B cell (primary cell): ENCODE measurements at regions not wholly inside any gene's neighbourhood (a gene's known extent, or its start where the extent isn't known, plus 50 kb on each side); places are given as distances from the start of the nearest gene placed in this dataset.

Experiments used
- ATAC-seq: fragments of 200-7000 bp; cut with Tn5 transposase; one replicate; pipeline ENCODE4 v1.10.0; 2021; ENCODE audit warnings: low read depth, mild to moderate bottlenecking, moderate number of reproducible peaks, moderate library complexity
- CTCF ChIA-PET: fragments of 350-600 bp; sonication (Branson Sonifier 250); formaldehyde crosslinking; loops from one replicate; lab custom pipeline; 2021; ENCODE audit warnings: antibody characterized with exemption, inconsistent platforms; lab: Charles Lee
- POLR2A ChIA-PET: fragments of 350-600 bp; sonication (Branson Sonifier 250); formaldehyde crosslinking; loops from one replicate; lab custom pipeline; 2021; ENCODE audit warnings: antibody characterized with exemption; lab: Charles Lee
- DNase-seq: peaks from one replicate; pipeline ENCODE4 v3.0.0; 2013
- H2AFZ ChIP-seq: 2 replicates; pipeline ENCODE4 v1.6.1; 2012; ENCODE audit warnings: mild to moderate bottlenecking, low read depth, low read length; ENCODE audit not compliant: insufficient read depth, poor library complexity, severe bottlenecking
- H3K27ac ChIP-seq, 2 donors: 1 replicate in 1 of 2; 2 replicates in 1 of 2; pipeline ENCODE4 v1.5.1; 2012 to 2013; ENCODE audit warnings: low read length in 2 of 2, mild to moderate bottlenecking in 2 of 2, moderate library complexity in 1 of 2
- H3K27me3 ChIP-seq, 4 experiments: fragments of 200-600 bp in 1 of 4; sonication (generic) in 1 of 4; replicated peaks in 1 of 4; 1 replicate in 2 of 4; 2 replicates in 2 of 4; pipeline versions ENCODE4 v1.6.1 to v1.7.0; 2013 to 2016; ENCODE audit warnings: low read length in 3 of 4, mild to moderate bottlenecking in 2 of 4, mixed read lengths in 1 of 4, moderate library complexity in 1 of 4; ENCODE audit not compliant: insufficient read depth in 4 of 4, control insufficient read depth in 3 of 4; ENCODE audit errors: control extremely low read depth in 1 of 4
- H3K36me3 ChIP-seq, 2 experiments: replicated peaks in 1 of 2; 1 replicate in 1 of 2; 2 replicates in 1 of 2; pipeline versions ENCODE4 v1.6.1 to v1.7.1; 2013; ENCODE audit warnings: low read length in 1 of 2; ENCODE audit not compliant: insufficient read depth in 2 of 2, control insufficient read depth in 1 of 2; ENCODE audit errors: control extremely low read depth in 1 of 2, extremely low read depth in 1 of 2
- H3K4me1 ChIP-seq, 2 donors: fragments of 200-600 bp in 1 of 2; sonication (generic) in 1 of 2; 1 replicate in 1 of 2; 2 replicates in 1 of 2; pipeline versions ENCODE4 v1.5.1 to v1.6.1; 2013 to 2017; ENCODE audit warnings: low read length in 2 of 2; ENCODE audit not compliant: control insufficient read depth in 2 of 2, insufficient read depth in 2 of 2
- H3K4me2 ChIP-seq: replicated peaks from 2 replicates; pipeline ENCODE3; 2012; ENCODE audit warnings: mild to moderate bottlenecking, low read depth, low read length; ENCODE audit not compliant: poor library complexity, severe bottlenecking
- H3K4me3 ChIP-seq, 5 experiments: fragments of 200-600 bp in 1 of 5; sonication (generic) in 1 of 5; 1 replicate in 3 of 5; 2 replicates in 2 of 5; pipeline versions ENCODE4 v1.5.1 to v1.7.0; 2011 to 2016; ENCODE audit warnings: low read length in 4 of 5, mild to moderate bottlenecking in 4 of 5, low read depth in 2 of 5, control low read depth in 1 of 5, moderate library complexity in 1 of 5; ENCODE audit not compliant: insufficient read depth in 1 of 5; ENCODE audit errors: control extremely low read depth in 1 of 5, extremely low read depth in 1 of 5
- H3K79me2 ChIP-seq: fragments of 200-600 bp; sonication (generic); one replicate; pipeline ENCODE4 v1.6.0; 2016; ENCODE audit warnings: low read length; ENCODE audit not compliant: control insufficient read depth, insufficient read depth
- H3K9ac ChIP-seq: fragments of 200-600 bp; sonication (generic); 2 replicates; pipeline ENCODE4 v1.6.1; 2017; ENCODE audit warnings: mild to moderate bottlenecking, low read length, moderate library complexity
- H3K9me3 ChIP-seq, 3 donors: one replicate each; pipeline versions ENCODE4 v1.6.1 to v1.7.1; 2013; ENCODE audit warnings: low read length in 2 of 3; ENCODE audit not compliant: control insufficient read depth in 2 of 3, insufficient read depth in 1 of 3; ENCODE audit errors: control extremely low read depth in 1 of 3
- H4K20me1 ChIP-seq: 2 replicates; pipeline ENCODE4 v1.6.0; 2012; ENCODE audit warnings: mild to moderate bottlenecking, low read length; ENCODE audit not compliant: insufficient read depth, control insufficient read depth, poor library complexity, severe bottlenecking
- H3K27ac Mint-ChIP-seq: one replicate; pipeline ENCODE4 v1.8.0; 2021; ENCODE audit warnings: mixed read lengths
- H3K27me3 Mint-ChIP-seq: one replicate; pipeline ENCODE4 v1.8.0; 2021; ENCODE audit warnings: mixed read lengths
- H3K4me1 Mint-ChIP-seq: one replicate; pipeline ENCODE4 v1.8.0; 2021; ENCODE audit warnings: mixed read lengths
- H3K4me3 Mint-ChIP-seq: one replicate; pipeline ENCODE4 v1.8.0; 2021; ENCODE audit warnings: mixed read lengths
- H3K9me3 Mint-ChIP-seq: one replicate; pipeline ENCODE4 v1.8.0; 2022; ENCODE audit warnings: mixed read lengths; ENCODE audit not compliant: insufficient read depth
- CTCF ChIP-seq: fragments of 200-600 bp; IDR thresholded peaks from one replicate; pipeline ENCODE4 v1.8.0; 2022; ENCODE audit warnings: antibody characterized with exemption, mild to moderate bottlenecking
- EZH2 ChIP-seq: IDR thresholded peaks from 2 replicates; pipeline ENCODE4 v1.6.1; 2012; ENCODE audit warnings: borderline replicate concordance, low read depth, mild to moderate bottlenecking, moderate library complexity, low read length; ENCODE audit not compliant: insufficient read depth, poor library complexity, severe bottlenecking
- WGBS: methylation state at CpG from one replicate; pipeline ENCODE4 v1.1.5; 2013; ENCODE audit warnings: missing lambda C conversion rate; ENCODE audit not compliant: insufficient coverage; 5-methylcytosine and 5-hydroxymethylcytosine counted together
- intact Hi-C: fragments of 100-400 bp; cut with micrococcal nuclease; formaldehyde crosslinking; loops from one replicate; pipeline ENCODE4 v1.10.0; 2022

DNA sequence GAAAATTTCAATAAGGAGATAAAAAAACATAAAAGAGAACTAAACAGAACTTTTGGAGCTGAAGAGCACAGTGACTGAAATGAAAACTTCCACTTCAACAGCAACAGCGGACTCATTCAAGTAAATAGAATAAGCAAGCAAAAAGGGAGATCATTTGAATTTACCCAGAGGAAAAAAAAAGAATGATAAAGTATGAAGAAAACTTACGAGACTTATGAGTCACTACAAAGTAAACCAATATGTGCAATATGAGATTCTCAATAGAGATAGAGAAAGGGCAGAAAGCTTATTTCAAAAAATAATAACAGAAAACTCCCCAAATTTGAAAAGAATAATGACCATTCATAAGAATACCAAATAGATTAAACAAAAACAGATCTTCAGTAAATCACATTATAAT lies 1605.7 kb upstream of the CDH6 start:
- intact Hi-C loops = no loop called here
- H3K27me3 ChIP-seq = no peaks in the 10 kb centered on the region
- POLR2A ChIA-PET = no interaction called here
- Mint-ChIP-seq H3K27me3 (no peaks in the 10 kb centered on the region), H3K4me1 (no peaks in the 10 kb centered on the region), H3K4me3 (no peak overlapping the region), H3K27ac (no peak overlapping the region), H3K9me3 (no peaks in the 10 kb centered on the region)
- no CpG with 5 or more reads among the region's 2 CpGs for WGBS
- no peaks in the 10 kb centered on the region for H3K79me2 ChIP-seq
- H3K36me3 ChIP-seq = no peaks in the 10 kb centered on the region
- peaks cover 0 to 8% (median 2%) of the 10 kb centered on the region in 3 donors for H3K9me3 ChIP-seq
- no peak for DNase-seq
- H2AFZ ChIP-seq = no peak overlapping the region
- H3K4me1 ChIP-seq = no peaks in the 10 kb centered on the region
- no peak for ATAC-seq
- TF ChIP-seq EZH2 = no peak
- TF ChIP-seq CTCF = no peak
- no peak overlapping the region for H3K9ac ChIP-seq
- CTCF ChIA-PET = no interaction called here
- no peaks in the 10 kb centered on the region for H4K20me1 ChIP-seq
- H3K4me2 ChIP-seq = no peak overlapping the region
- no peak overlapping the region for H3K4me3 ChIP-seq
- H3K27ac ChIP-seq = no peak overlapping the region

- Histone ChIP-seq H3K27ac (no peak overlapping the region), H3K4me2 (no peak overlapping the region), H3K79me2 (no peaks in the 10 kb centered on the region), H3K9ac (no peak overlapping the region), H4K20me1 (no peaks in the 10 kb centered on the region), H3K27me3 (no peaks in the 10 kb centered on the region), H2AFZ (no peak overlapping the region), H3K4me1 (no peaks in the 10 kb centered on the region), H3K9me3 (no peaks in the 10 kb centered on the region), H3K36me3 (no peaks in the 10 kb centered on the region), H3K4me3 (no peak overlapping the region)
- no peak overlapping the region for H3K4me3 Mint-ChIP-seq
- ATAC-seq (no peak), DNase-seq (no peak)
- no peaks in the 10 kb centered on the region for H3K4me1 Mint-ChIP-seq
- intact Hi-C loops = no loop called here
- WGBS = 40% methylated on average over 1 of the region's 2 CpGs
- H3K27ac Mint-ChIP-seq = no peak overlapping the region
- peaks cover 2% of the 10 kb centered on the region for H3K9me3 Mint-ChIP-seq
- POLR2A ChIA-PET = no interaction called here
- CTCF ChIA-PET = no interaction called here
- H3K27me3 Mint-ChIP-seq = no peaks in the 10 kb centered on the region
- TF ChIP-seq EZH2 = no peak
- no peak for TF ChIP-seq CTCF
These were observed 1625.5 kb upstream of the CDH6 start for GRCh38 chr5:29568028-29568427.
